Choroid plexus epithelial cell (primary cell): ENCODE measurements at regions not wholly inside any gene's neighbourhood (a gene's known extent, or its start where the extent isn't known, plus 50 kb on each side); places are given as distances from the start of the nearest gene placed in this dataset.

ENCODE experiments used
- DNase-seq: peaks from one replicate; pipeline ENCODE4 v3.0.0-alpha.2; 2010; ENCODE audit warnings: low read depth
- H3K4me3 ChIP-seq: 2 replicates; pipeline ENCODE4 v1.5.1; 2011; ENCODE audit warnings: low read depth, mild to moderate bottlenecking, control low read depth, low read length, moderate library complexity
- CTCF ChIP-seq: conservative IDR thresholded peaks from 2 replicates; pipeline ENCODE4 v1.5.1; 2011; ENCODE audit warnings: low read depth, mild to moderate bottlenecking, control low read depth, inconsistent platforms, low read length, moderate library complexity

GRCh38 chr1:118589238-118589846, 398.8 kb downstream of the TBX15 start:
- no peak for TF ChIP-seq CTCF
- no peak overlapping the region for H3K4me3 ChIP-seq
- no peak for DNase-seq

- no peak for TF ChIP-seq CTCF
These were observed 399.6 kb downstream of the TBX15 start for GRCh38 chr1:118588566-118588965.

GRCh38 chr1:118578276-118578675, 393.2 kb upstream of the SPAG17 start:
- DNase-seq: no peak
- no peak for TF ChIP-seq CTCF
- no peak overlapping the region for H3K4me3 ChIP-seq

More at GRCh38 chr1:118588566-118588965, 399.6 kb downstream of the TBX15 start:
- H3K4me3 ChIP-seq: no peak overlapping the region
- no peak for DNase-seq

- no peak for DNase-seq
- TF ChIP-seq CTCF: no peak
- H3K4me3 ChIP-seq: no peak overlapping the region
These were observed 390.0 kb upstream of the SPAG17 start for GRCh38 chr1:118575060-118575459.

- H3K4me3 ChIP-seq: no peak overlapping the region
- TF ChIP-seq CTCF: no peak
- no peak for DNase-seq
These were observed 380.1 kb upstream of the SPAG17 start for GRCh38 chr1:118564961-118565703.

GRCh38 chr1:118563981-118564951, 379.2 kb upstream of the SPAG17 start:
- no peak for TF ChIP-seq CTCF
- peak; percentile 23 for DNase-seq

More at GRCh38 chr1:118563981-118564951, 379.2 kb upstream of the SPAG17 start:
- H3K4me3 ChIP-seq: no peak overlapping the region
